HEK293 (cell line): ENCODE measurements at regions not wholly inside any gene's neighbourhood (a gene's known extent, or its start where the extent isn't known, plus 50 kb on each side); places are given as distances from the start of the nearest gene placed in this dataset.

Experiments
- CTCF ChIA-PET: fragments of 350-600 bp; formaldehyde crosslinking; extraction: SDS; loops from one replicate; lab custom pipeline; 2021; ENCODE audit warnings: antibody characterized with exemption; lab: Yijun Ruan, JAX
- POLR2A ChIA-PET: fragments of 300-600 bp; formaldehyde crosslinking; extraction: SDS; loops from one replicate; lab custom pipeline; 2020; ENCODE audit warnings: antibody characterized with exemption, inconsistent platforms; lab: Yijun Ruan, JAX
- H3K27ac ChIP-seq: fragments of 200-500 bp; sonication (Bioruptor generic); 2 replicates; pipeline ENCODE4 v1.5.1; 2014; ENCODE audit warnings: low read depth, low read length, control low read depth, inconsistent platforms; ENCODE audit errors: extremely low read depth
- H3K36me3 ChIP-seq, 2 experiments: fragments of 200-500 bp in 1 of 2; sonication (Bioruptor generic) in 1 of 2; 1 replicate in 1 of 2; 2 replicates in 1 of 2; pipeline ENCODE4 v1.5.1; 2014 to 2017; ENCODE audit warnings: inconsistent platforms in 2 of 2, low read length in 2 of 2; ENCODE audit not compliant: control insufficient read depth in 2 of 2, insufficient read depth in 1 of 2
- H3K4me1 ChIP-seq: fragments of 200-500 bp; sonication (Bioruptor generic); 2 replicates; pipeline ENCODE4 v1.5.1; 2014; ENCODE audit warnings: mild to moderate bottlenecking, low read length, inconsistent platforms; ENCODE audit not compliant: control insufficient read depth, insufficient read depth
- H3K4me3 ChIP-seq: 2 replicates; pipeline ENCODE4 v1.5.1; 2011; ENCODE audit warnings: low read depth, mild to moderate bottlenecking, control low read depth, low read length, moderate library complexity
- H3K9me3 ChIP-seq: fragments of 200-500 bp; sonication (Bioruptor generic); 2 replicates; pipeline ENCODE4 v1.5.1; 2014; ENCODE audit warnings: low read depth, low read length, inconsistent platforms; ENCODE audit not compliant: control insufficient read depth, insufficient read depth
- GLIS2 ChIP-seq: fragments of 450-650 bp; formaldehyde crosslinking; IDR thresholded peaks from 2 replicates; pipeline ENCODE4 v1.5.1; 2016; ENCODE audit warnings: missing biosample characterization, missing genetic modification characterization
- HOXC10 ChIP-seq: sonication (generic); formaldehyde crosslinking; IDR thresholded peaks from 2 replicates; pipeline ENCODE4 v1.8.1; 2023; ENCODE audit warnings: mild to moderate bottlenecking, missing genetic modification reagents
- IKZF3 ChIP-seq: fragments of 450-650 bp; IDR thresholded peaks from 2 replicates; pipeline ENCODE4 v1.5.0; 2018; ENCODE audit warnings: missing biosample characterization, mild to moderate bottlenecking, missing genetic modification characterization, moderate library complexity
- PRDM1 ChIP-seq: fragments of 450-650 bp; formaldehyde crosslinking; IDR thresholded peaks from 2 replicates; pipeline ENCODE4; 2016; ENCODE audit warnings: missing biosample characterization, missing genetic modification characterization
- SETDB1 ChIP-seq: IDR thresholded peaks from one replicate; pipeline ENCODE4 v1.6.1; 2017; ENCODE audit warnings: mild to moderate bottlenecking, low read length, moderate library complexity, mixed read lengths; ENCODE audit not compliant: insufficient read length
- TCF7L2 ChIP-seq: IDR thresholded peaks from 2 replicates; pipeline ENCODE4 v1.6.1; 2011; ENCODE audit warnings: low read depth, mild to moderate bottlenecking, inconsistent platforms, low read length, moderate library complexity, borderline replicate concordance
- YY1 ChIP-seq: fragments of 450-650 bp; formaldehyde crosslinking; IDR thresholded peaks from 2 replicates; pipeline ENCODE4 v1.5.1; 2018; ENCODE audit warnings: missing biosample characterization, missing genetic modification characterization
- ZIC2 ChIP-seq: fragments of 450-650 bp; formaldehyde crosslinking; IDR thresholded peaks from 2 replicates; pipeline ENCODE4 v1.5.1; 2016; ENCODE audit warnings: missing biosample characterization, missing genetic modification characterization
- ZNF114 ChIP-seq: fragments of 450-650 bp; formaldehyde crosslinking; IDR thresholded peaks from 2 replicates; pipeline ENCODE4 v1.5.0; 2017; ENCODE audit warnings: missing biosample characterization, missing genetic modification characterization
- ZNF266 ChIP-seq: fragments of 450-650 bp; formaldehyde crosslinking; IDR thresholded peaks from 2 replicates; pipeline ENCODE4 v1.5.1; 2016; ENCODE audit warnings: missing biosample characterization, missing genetic modification characterization, low read depth
- ZNF37A ChIP-seq: fragments of 450-650 bp; IDR thresholded peaks from 2 replicates; pipeline ENCODE4 v1.5.1; 2018; ENCODE audit warnings: missing biosample characterization, missing genetic modification characterization
- ZNF529 ChIP-seq: fragments of 450-650 bp; formaldehyde crosslinking; IDR thresholded peaks from 2 replicates; pipeline ENCODE4 v1.5.1; 2017; ENCODE audit warnings: missing genetic modification characterization, missing biosample characterization; ENCODE audit not compliant: insufficient replicate concordance
- ZNF544 ChIP-seq: fragments of 450-650 bp; formaldehyde crosslinking; IDR thresholded peaks from 2 replicates; pipeline ENCODE4 v1.5.0; 2017; ENCODE audit warnings: missing biosample characterization, missing genetic modification characterization
- ZNF658 ChIP-seq: fragments of 450-650 bp; formaldehyde crosslinking; IDR thresholded peaks from 2 replicates; pipeline ENCODE4; 2016; ENCODE audit warnings: missing biosample characterization, missing genetic modification characterization
- ZNF677 ChIP-seq: fragments of 450-650 bp; IDR thresholded peaks from 2 replicates; pipeline ENCODE4 v1.5.0; 2018; ENCODE audit warnings: missing biosample characterization, mild to moderate bottlenecking, missing genetic modification characterization, moderate library complexity
- ZNF701 ChIP-seq: fragments of 450-650 bp; formaldehyde crosslinking; IDR thresholded peaks from 2 replicates; pipeline ENCODE4 v1.5.1; 2016; ENCODE audit warnings: missing biosample characterization, missing genetic modification characterization
- ZNF791 ChIP-seq: fragments of 450-650 bp; formaldehyde crosslinking; IDR thresholded peaks from 2 replicates; pipeline ENCODE4 v1.5.1; 2016; ENCODE audit warnings: missing biosample characterization, missing genetic modification characterization
- ZNF830 ChIP-seq: fragments of 450-650 bp; IDR thresholded peaks from 2 replicates; pipeline ENCODE4 v1.5.0; 2018; ENCODE audit warnings: missing biosample characterization, missing genetic modification characterization, low read depth, mild to moderate bottlenecking, moderate library complexity
- ZNF843 ChIP-seq: fragments of 450-650 bp; formaldehyde crosslinking; IDR thresholded peaks from 2 replicates; pipeline ENCODE4 v1.5.1; 2016; ENCODE audit warnings: missing biosample characterization, missing genetic modification characterization
- TF ChIP-seq, protein P1 (sequence below): sonication (generic); formaldehyde crosslinking; IDR thresholded peaks from 2 replicates; pipeline ENCODE4 v1.8.1; 2022; ENCODE audit warnings: mild to moderate bottlenecking, moderate library complexity, missing genetic modification reagents
- TF ChIP-seq, protein P2 (sequence below): fragments of 450-650 bp; IDR thresholded peaks from 2 replicates; pipeline ENCODE4 v1.5.1; 2018; ENCODE audit warnings: missing biosample characterization, mild to moderate bottlenecking, missing genetic modification characterization
- TF ChIP-seq, protein P3 (sequence below): fragments of 450-650 bp; formaldehyde crosslinking; IDR thresholded peaks from 2 replicates; pipeline ENCODE4 v1.5.1; 2016; ENCODE audit warnings: missing biosample characterization, missing genetic modification characterization
- TF ChIP-seq, protein P4 (sequence below): fragments of 450-650 bp; formaldehyde crosslinking; IDR thresholded peaks from 2 replicates; pipeline ENCODE4 v1.5.1; 2017; ENCODE audit warnings: missing biosample characterization, missing genetic modification characterization
- TF ChIP-seq, protein P5 (sequence below): IDR thresholded peaks from 2 replicates; pipeline ENCODE4 v1.6.1; 2011; ENCODE audit warnings: mild to moderate bottlenecking, low read depth, low read length, borderline replicate concordance

DNA sequence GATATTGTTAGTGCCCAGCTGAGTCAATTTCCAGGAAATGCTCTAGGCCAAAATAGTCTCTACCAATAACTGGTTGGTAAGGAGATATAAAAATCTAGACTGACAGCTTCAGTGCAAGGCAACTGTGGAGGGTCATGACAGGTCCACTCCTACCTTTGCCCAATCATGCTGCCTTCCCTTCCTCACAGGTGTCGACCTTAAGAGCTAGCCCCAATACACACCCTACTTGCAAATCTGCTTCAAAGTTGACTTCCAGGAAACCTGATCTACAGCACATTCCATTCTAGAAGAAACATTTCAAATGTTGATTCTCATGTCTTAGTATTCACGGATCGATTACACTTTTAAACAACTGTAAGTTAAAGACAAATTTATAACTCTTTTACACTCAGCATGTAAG, 1455.5 kb downstream of the TECRL start (continued):
- TF ChIP-seq SETDB1 = no peak

DNA sequence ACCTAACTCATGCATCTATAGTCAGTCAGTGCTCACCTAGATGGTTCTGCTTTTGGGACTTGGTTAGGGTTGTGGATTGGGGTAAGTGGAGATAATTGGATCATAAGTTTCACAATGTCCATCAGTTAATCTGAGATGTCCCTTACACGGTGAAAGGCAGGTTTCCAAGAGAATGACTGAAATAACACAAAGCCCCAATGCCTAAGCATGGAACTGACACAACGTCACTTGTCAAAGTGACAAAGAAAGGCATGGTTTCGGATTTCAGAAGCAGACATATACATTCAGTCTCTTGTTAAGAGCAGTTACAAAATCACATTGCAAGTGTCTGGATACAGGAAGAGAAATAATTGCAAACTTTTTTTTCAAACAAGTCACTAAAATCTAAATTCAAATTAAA, 1456.9 kb downstream of the TECRL start:
- POLR2A ChIA-PET = no interaction called here
- Histone ChIP-seq H3K27ac (no peak overlapping the region), H3K9me3 (no peaks in the 10 kb centered on the region), H3K4me3 (no peak overlapping the region), H3K36me3 (no peaks in the 10 kb centered on the region), H3K4me1 (no peaks in the 10 kb centered on the region)
- TF ChIP-seq ZNF791 (tag by site-specific recombination) (no peak), HOXC10 (CRISPR knock-in tag) (no peak), IKZF3 (tag by site-specific recombination) (no peak)
- TF ChIP-seq, protein P1, sequence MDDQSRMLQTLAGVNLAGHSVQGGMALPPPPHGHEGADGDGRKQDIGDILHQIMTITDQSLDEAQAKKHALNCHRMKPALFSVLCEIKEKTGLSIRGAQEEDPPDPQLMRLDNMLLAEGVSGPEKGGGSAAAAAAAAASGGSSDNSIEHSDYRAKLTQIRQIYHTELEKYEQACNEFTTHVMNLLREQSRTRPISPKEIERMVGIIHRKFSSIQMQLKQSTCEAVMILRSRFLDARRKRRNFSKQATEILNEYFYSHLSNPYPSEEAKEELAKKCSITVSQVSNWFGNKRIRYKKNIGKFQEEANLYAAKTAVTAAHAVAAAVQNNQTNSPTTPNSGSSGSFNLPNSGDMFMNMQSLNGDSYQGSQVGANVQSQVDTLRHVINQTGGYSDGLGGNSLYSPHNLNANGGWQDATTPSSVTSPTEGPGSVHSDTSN (CRISPR knock-in tag) = no peak
- CTCF ChIA-PET = no interaction called here

DNA sequence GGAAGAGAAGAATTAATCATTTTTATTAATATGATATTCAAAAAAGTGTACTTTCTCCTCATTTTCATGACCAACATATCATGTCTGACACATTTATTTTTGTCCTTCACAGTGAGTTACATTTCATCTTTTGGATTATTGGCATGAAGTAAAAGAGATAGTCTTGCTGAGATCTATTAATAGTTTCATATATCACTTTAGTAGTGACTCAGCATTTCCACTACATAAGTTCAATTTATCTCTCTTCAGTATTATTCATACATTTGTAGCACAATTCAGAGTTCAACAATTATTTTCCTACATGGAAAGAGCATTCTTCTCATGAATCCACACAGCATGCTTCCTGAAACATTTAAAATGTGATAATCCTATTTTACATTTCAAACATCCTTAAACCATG, 1461.1 kb downstream of the TECRL start:
- TF ChIP-seq TCF7L2 (no peak), ZNF544 (tag by site-specific recombination) (no peak), ZNF658 (no peak), ZIC2 (tag by site-specific recombination) (no peak), ZNF529 (tag by site-specific recombination) (no peak)
- no peaks in the 10 kb centered on the region for H3K9me3 ChIP-seq
- no peak overlapping the region for H3K4me3 ChIP-seq
- H3K27ac ChIP-seq = no peak overlapping the region
- CTCF ChIA-PET = no interaction called here
- POLR2A ChIA-PET = no interaction called here
- no peaks in the 10 kb centered on the region for H3K36me3 ChIP-seq
- no peaks in the 10 kb centered on the region for H3K4me1 ChIP-seq

DNA sequence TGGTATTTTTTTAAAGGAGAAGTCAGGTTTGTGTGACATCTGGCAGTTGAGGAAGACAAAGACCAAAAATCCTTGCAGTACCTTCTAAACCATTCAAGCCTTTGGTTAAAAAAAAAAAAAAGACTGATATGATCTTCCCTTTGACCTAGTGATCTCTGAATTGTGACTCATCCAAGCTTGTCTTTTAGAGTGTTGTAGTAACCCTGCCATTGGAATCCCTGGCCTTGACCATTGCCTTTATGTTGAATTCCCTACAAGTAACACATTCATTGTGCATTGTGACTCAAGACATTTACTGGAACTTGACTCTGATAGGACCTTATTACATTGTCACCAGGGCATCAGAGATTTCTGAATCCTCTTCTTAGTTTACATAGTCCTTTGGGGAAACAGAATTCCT, 1469.0 kb downstream of the TECRL start:
- Histone ChIP-seq H3K27ac (no peak overlapping the region), H3K9me3 (no peaks in the 10 kb centered on the region), H3K36me3 (no peaks in the 10 kb centered on the region), H3K4me3 (no peak overlapping the region), H3K4me1 (no peaks in the 10 kb centered on the region)
- TF ChIP-seq, protein P2, sequence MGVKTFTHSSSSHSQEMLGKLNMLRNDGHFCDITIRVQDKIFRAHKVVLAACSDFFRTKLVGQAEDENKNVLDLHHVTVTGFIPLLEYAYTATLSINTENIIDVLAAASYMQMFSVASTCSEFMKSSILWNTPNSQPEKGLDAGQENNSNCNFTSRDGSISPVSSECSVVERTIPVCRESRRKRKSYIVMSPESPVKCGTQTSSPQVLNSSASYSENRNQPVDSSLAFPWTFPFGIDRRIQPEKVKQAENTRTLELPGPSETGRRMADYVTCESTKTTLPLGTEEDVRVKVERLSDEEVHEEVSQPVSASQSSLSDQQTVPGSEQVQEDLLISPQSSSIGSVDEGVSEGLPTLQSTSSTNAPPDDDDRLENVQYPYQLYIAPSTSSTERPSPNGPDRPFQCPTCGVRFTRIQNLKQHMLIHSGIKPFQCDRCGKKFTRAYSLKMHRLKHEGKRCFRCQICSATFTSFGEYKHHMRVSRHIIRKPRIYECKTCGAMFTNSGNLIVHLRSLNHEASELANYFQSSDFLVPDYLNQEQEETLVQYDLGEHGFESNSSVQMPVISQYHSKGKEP (tag by site-specific recombination) = no peak
- TF ChIP-seq ZNF114 = no peak
- TF ChIP-seq, protein P3, sequence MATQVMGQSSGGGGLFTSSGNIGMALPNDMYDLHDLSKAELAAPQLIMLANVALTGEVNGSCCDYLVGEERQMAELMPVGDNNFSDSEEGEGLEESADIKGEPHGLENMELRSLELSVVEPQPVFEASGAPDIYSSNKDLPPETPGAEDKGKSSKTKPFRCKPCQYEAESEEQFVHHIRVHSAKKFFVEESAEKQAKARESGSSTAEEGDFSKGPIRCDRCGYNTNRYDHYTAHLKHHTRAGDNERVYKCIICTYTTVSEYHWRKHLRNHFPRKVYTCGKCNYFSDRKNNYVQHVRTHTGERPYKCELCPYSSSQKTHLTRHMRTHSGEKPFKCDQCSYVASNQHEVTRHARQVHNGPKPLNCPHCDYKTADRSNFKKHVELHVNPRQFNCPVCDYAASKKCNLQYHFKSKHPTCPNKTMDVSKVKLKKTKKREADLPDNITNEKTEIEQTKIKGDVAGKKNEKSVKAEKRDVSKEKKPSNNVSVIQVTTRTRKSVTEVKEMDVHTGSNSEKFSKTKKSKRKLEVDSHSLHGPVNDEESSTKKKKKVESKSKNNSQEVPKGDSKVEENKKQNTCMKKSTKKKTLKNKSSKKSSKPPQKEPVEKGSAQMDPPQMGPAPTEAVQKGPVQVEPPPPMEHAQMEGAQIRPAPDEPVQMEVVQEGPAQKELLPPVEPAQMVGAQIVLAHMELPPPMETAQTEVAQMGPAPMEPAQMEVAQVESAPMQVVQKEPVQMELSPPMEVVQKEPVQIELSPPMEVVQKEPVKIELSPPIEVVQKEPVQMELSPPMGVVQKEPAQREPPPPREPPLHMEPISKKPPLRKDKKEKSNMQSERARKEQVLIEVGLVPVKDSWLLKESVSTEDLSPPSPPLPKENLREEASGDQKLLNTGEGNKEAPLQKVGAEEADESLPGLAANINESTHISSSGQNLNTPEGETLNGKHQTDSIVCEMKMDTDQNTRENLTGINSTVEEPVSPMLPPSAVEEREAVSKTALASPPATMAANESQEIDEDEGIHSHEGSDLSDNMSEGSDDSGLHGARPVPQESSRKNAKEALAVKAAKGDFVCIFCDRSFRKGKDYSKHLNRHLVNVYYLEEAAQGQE (tag by site-specific recombination) = no peak
- no peak for TF ChIP-seq ZNF677
- no peak for TF ChIP-seq ZNF529 (tag by site-specific recombination)
- no peak for TF ChIP-seq ZNF37A
- no peak for TF ChIP-seq ZNF266 (tag by site-specific recombination)
- no peak for TF ChIP-seq PRDM1 (tag by site-specific recombination)
- TF ChIP-seq GLIS2 = no peak
- no peak for TF ChIP-seq YY1 (tag by site-specific recombination)
- TF ChIP-seq, protein P4, sequence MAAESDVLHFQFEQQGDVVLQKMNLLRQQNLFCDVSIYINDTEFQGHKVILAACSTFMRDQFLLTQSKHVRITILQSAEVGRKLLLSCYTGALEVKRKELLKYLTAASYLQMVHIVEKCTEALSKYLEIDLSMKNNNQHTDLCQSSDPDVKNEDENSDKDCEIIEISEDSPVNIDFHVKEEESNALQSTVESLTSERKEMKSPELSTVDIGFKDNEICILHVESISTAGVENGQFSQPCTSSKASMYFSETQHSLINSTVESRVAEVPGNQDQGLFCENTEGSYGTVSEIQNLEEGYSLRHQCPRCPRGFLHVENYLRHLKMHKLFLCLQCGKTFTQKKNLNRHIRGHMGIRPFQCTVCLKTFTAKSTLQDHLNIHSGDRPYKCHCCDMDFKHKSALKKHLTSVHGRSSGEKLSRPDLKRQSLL (tag by site-specific recombination) = no peak
- TF ChIP-seq ZNF843 (tag by site-specific recombination) = no peak
- TF ChIP-seq ZNF830 (tag by site-specific recombination) = no peak
- TF ChIP-seq, protein P5, sequence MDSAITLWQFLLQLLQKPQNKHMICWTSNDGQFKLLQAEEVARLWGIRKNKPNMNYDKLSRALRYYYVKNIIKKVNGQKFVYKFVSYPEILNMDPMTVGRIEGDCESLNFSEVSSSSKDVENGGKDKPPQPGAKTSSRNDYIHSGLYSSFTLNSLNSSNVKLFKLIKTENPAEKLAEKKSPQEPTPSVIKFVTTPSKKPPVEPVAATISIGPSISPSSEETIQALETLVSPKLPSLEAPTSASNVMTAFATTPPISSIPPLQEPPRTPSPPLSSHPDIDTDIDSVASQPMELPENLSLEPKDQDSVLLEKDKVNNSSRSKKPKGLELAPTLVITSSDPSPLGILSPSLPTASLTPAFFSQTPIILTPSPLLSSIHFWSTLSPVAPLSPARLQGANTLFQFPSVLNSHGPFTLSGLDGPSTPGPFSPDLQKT = no peak
- TF ChIP-seq ZNF701 (tag by site-specific recombination) = no peak
- ChIA-PET POLR2A (no interaction called here), CTCF (no interaction called here)
